HS-27A (cell line): ENCODE measurements at regions not wholly inside any gene's neighbourhood (a gene's known extent, or its start where the extent isn't known, plus 50 kb on each side); places are given as distances from the start of the nearest gene placed in this dataset.
A peak's percentile ranks its signal among the peaks of the same experiment; 100 is the strongest.

ENCODE experiments used
- DNase-seq: peaks from one replicate; pipeline ENCODE4 v3.0.0-alpha.2; 2012; ENCODE audit warnings: low read depth, missing footprints

GRCh38 chr1:94707321-94708298 is 112.5 kb upstream of the SLC44A3 start:
- no peak for DNase-seq

- no peak for DNase-seq
Observed at GRCh38 chr1:94702442-94702815, 117.7 kb upstream of the SLC44A3 start.

GRCh38 chr1:94701796-94702441 is 118.2 kb upstream of the SLC44A3 start:
- DNase-seq, result no peak

GRCh38 chr1:94698759-94699502 is 121.2 kb upstream of the SLC44A3 start:
- DNase-seq, result peak; percentile 95

- DNase-seq, result peak; percentile 77
Observed at GRCh38 chr1:94698356-94698755, 121.8 kb upstream of the SLC44A3 start.

GRCh38 chr1:94697839-94698238 is 122.3 kb upstream of the SLC44A3 start:
- no peak for DNase-seq

GRCh38 chr1:94694226-94694915 is 125.8 kb upstream of the SLC44A3 start:
- DNase-seq, result no peak

GRCh38 chr1:94693435-94693834 is 126.7 kb upstream of the SLC44A3 start:
- DNase-seq, result no peak

- no peak for DNase-seq
Observed at GRCh38 chr1:94693029-94693428, 127.1 kb upstream of the SLC44A3 start.

GRCh38 chr1:94688646-94689045 is 131.5 kb upstream of the SLC44A3 start:
- DNase-seq, result no peak

GRCh38 chr1:94686882-94687281 is 133.3 kb upstream of the SLC44A3 start:
- no peak for DNase-seq

GRCh38 chr1:94684690-94685250 is 135.4 kb upstream of the SLC44A3 start:
- no peak for DNase-seq

- no peak for DNase-seq
Observed at GRCh38 chr1:94683886-94684285, 136.3 kb upstream of the SLC44A3 start.

GRCh38 chr1:94680039-94680377 is 138.4 kb upstream of the F3 start:
- DNase-seq, result no peak

- no peak for DNase-seq
Observed at GRCh38 chr1:94679332-94680038, 137.9 kb upstream of the F3 start.

- DNase-seq, result no peak
Observed at GRCh38 chr1:94678202-94678848, 136.8 kb upstream of the F3 start.

- no peak for DNase-seq
Observed at GRCh38 chr1:94677714-94678113, 136.2 kb upstream of the F3 start.

- no peak for DNase-seq
Observed at GRCh38 chr1:94677087-94677486, 135.5 kb upstream of the F3 start.

- no peak for DNase-seq
Observed at GRCh38 chr1:94676686-94677085, 135.1 kb upstream of the F3 start.

GRCh38 chr1:94675373-94675772 is 133.8 kb upstream of the F3 start:
- DNase-seq, result no peak

GRCh38 chr1:94674876-94675275 is 133.3 kb upstream of the F3 start:
- no peak for DNase-seq
